ENCODE measurements at regions not wholly inside any gene's neighbourhood (a gene's known extent, or its start where the extent isn't known, plus 50 kb on each side); places are given as distances from the start of the nearest gene placed in this dataset.

- TF ChIP-seq CTCF (IDR thresholded peaks at IDR 0.05), result no peak
- TF ChIP-seq POLR2A (IDR thresholded peaks at IDR 0.05), result no peak
Measured at GRCh38 chr12:125568306-125568705, 503.1 kb downstream of the AACS start.
